NCI-H510A (cell line): ENCODE measurements at regions not wholly inside any gene's neighbourhood (a gene's known extent, or its start where the extent isn't known, plus 50 kb on each side); places are given as distances from the start of the nearest gene placed in this dataset.
"Not testable (repeated sequence)": the region's sequence is repeated elsewhere in the genome, so short reads cannot be mapped to it uniquely, and the experiment has no call there.

Experiments used
- DNase-seq: peaks from one replicate; lab custom pipeline; 2025; lab: John Stamatoyannopoulos, UW

GRCh38 chr17:26936645-26937044 is 357.3 kb upstream of the WSB1 start:
- not testable (repeated sequence) for DNase-seq

GRCh38 chr17:26937750-26938322 is 356.1 kb upstream of the WSB1 start:
- DNase-seq = not testable (repeated sequence)

GRCh38 chr17:26939755-26940154 is 354.2 kb upstream of the WSB1 start:
- not testable (repeated sequence) for DNase-seq

DNA sequence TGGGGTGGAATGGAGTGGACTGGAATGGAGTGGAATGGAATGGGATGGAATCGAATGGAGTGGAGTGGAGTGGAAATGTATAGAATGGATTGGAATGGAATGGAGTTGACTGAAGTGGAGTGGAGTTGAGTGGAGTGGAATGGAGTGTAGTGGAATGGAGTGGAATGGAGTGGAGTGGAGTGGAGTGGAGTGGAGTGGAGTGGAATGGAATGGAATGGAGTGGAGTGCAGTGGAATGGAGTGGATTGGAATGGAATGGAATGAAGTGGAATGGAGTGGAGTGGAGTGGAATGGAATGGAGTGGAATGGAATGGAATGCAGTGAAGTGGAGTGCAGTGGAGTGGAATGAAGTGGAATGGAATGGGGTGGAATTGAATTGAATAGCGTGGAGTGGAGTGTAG is 353.3 kb upstream of the WSB1 start:
- DNase-seq = not testable (repeated sequence)

- DNase-seq = no peak
These were observed 331.4 kb upstream of the WSB1 start for GRCh38 chr17:26962255-26963162.

DNA sequence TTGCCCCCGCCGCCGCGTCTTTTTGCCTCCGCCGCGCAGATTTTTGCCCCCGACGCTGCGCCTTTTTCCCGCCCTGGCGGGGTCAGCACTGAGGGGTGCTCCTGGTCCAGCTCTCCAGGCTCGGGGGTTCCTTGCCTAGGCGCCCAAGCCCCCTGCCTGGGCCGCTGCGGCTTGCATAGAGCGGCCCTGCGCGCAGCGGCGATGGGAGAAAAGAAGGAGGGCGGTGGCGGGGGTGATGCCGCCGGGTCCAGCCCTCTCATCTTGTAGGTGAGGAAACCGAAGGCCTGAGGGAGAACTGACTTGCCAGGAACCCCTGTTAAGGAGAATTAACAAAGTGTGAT is 330.8 kb upstream of the WSB1 start:
- no peak for DNase-seq

DNA sequence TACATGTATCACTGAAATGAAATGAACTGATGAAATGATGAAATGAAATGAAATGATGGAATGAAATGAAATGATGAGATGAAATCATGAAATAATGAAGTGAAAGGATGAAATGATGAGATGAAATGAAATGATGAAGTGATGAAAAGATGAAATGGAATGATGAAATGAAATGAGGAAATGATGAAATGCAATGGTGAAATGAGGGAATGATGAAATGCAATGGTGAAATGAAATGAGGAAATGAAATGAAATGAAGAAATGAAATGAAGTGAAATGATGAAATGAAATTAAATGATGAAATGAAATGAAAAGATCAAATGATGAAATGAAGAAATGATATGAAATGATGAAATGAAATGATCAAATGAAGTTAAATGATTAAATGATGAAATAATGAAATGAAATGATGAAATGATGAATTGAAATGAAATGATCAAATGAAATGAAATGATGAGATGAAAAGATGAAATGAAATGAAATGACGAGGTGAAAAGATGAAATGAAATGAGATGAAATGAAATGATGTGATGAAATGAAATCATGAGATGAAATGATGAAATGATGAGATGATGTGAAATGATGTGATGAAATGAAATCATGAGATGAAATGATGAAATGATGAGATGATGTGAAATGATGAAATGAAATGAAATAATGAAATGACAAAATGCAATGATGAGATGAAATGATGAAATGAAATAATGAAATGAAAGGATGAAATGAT is 327.9 kb upstream of the WSB1 start:
- not testable (repeated sequence) for DNase-seq

DNA sequence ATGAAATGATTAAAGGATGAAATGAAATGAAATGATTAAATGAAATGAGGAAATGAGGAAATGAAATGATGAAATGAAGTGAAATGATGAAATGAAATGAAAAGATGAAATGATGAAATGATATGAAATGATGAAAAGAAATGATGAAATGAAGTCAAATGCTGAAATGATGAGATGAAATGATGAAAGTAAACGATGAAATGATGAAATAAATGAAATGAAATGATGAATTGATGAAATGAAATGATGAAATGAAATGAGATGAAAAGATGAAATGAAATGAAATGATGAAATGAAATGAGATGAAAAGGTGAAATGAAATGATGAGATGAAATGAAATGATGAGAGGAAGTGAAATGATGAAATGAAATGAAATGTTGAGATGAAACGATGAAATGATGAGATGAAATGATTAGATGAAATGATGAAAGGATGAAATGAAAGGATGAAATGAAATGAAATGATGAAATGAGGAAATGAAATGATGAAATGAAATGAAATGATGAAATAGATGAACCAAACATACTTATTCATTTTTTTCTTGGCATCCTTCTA is 327.2 kb upstream of the WSB1 start:
- not testable (repeated sequence) for DNase-seq

- not testable (repeated sequence) for DNase-seq
These were observed 312.0 kb upstream of the WSB1 start for GRCh38 chr17:26981845-26982425.

DNA sequence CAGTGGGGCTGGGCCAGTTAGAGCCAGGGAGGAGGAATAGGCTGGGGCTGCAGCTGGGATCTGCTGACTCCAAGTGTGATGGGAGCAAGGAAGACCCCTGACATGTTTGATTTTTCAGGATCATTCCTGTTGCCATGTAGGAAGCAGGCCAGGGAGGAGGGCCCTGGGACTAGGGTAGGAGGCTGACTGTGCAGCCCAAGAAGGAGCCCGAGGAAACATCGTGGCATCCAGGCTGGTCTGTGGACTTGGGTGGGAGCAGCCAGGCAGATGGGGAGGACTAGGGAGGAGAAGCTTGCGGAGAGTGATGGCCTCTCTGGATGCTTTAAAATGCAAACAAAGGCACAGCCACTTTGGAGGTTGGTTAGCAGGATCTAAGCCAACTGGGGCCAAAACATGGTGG is 311.4 kb upstream of the WSB1 start:
- DNase-seq = not testable (repeated sequence)

- DNase-seq = not testable (repeated sequence)
These were observed 306.1 kb upstream of the WSB1 start for GRCh38 chr17:26987851-26988250.

GRCh38 chr17:26994648-26995047 is 299.3 kb upstream of the WSB1 start:
- DNase-seq = not testable (repeated sequence)

GRCh38 chr17:26996146-26996916 is 297.6 kb upstream of the WSB1 start:
- not testable (repeated sequence) for DNase-seq

- not testable (repeated sequence) for DNase-seq
These were observed 286.0 kb upstream of the WSB1 start for GRCh38 chr17:27007734-27008531.

DNA sequence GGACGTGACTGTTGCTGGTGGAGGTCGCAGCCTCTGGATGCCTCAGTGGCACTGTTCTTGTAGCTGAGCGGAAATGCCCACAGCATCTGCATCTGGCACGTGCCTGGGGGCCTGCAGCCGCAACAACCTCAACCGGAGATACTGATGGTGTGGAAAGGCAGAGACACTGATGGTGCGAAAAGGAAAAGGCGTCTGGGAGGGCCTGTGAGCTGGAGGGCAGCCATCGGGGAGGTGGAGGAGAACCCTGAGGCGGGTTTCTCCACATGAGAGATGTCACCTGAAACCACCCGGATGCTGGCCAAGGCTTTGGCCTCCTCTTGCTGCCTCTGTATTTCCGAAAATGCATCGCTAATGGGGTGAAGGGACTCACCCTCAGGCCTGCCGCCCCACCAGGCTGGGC is 284.8 kb upstream of the WSB1 start:
- DNase-seq = no peak

- not testable (repeated sequence) for DNase-seq
These were observed 283.8 kb upstream of the WSB1 start for GRCh38 chr17:27010138-27010537.

DNA sequence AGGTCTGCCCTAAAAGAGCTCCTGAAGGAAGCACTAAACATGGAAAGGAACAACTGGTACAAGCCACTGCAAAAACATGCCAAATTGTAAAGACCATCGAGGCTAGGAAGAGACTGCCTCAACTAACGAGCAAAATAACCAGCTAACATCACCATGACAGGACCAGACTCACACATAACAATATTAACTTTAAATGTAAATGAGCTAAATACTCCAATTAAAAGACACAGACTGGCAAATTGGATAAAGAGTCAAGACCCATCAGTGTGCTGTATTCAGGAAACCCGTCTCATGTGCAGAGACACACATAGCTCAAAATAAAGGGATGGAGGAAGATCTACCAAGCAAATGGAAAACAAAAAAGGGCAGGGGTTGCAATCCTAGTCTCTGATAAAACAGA is 263.4 kb upstream of the WSB1 start:
- DNase-seq = not testable (repeated sequence)

- no peak for DNase-seq
These were observed 255.2 kb upstream of the WSB1 start for GRCh38 chr17:27038676-27039075.

GRCh38 chr17:27045039-27045438 is 248.9 kb upstream of the WSB1 start:
- not testable (repeated sequence) for DNase-seq

GRCh38 chr17:27049104-27049784 is 244.7 kb upstream of the WSB1 start:
- DNase-seq = no peak
